ENCODE measurements at regions not wholly inside any gene's neighbourhood (a gene's known extent, or its start where the extent isn't known, plus 50 kb on each side); places are given as distances from the start of the nearest gene placed in this dataset.

DNA sequence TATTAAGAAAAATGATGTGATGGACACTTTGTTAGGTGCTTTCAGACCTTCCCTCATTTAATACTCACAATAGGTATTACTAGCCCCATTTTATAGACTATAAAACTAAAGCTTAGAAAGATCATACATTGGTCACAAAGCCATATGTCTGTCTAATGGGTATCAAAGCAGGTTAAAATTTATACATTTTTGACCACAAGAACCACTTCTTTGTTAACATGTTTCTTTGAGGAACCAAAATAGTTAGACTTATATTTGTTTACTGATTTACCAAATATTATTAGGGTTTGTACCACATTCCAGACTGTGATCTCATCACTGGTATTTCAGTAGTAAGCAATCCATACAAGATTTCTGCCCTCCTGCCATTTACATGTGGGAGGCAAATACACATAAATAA, 363.3 kb downstream of the NAF1 start:
- TF ChIP-seq CTCF (IDR thresholded peaks at IDR 0.05; ENCODE audit: low read depth, low read length) (no peak), EZH2phosphoT487 (IDR thresholded peaks at IDR 0.05; ENCODE audit: low read depth) (no peak)
